Endothelial cell (in vitro differentiated cells): ENCODE measurements at regions not wholly inside any gene's neighbourhood (a gene's known extent, or its start where the extent isn't known, plus 50 kb on each side); places are given as distances from the start of the nearest gene placed in this dataset.

Source experiments
- DNase-seq: peaks from one replicate; pipeline ENCODE4 v3.0.0; 2021; ENCODE audit warnings: low spot score
- H3K27ac Mint-ChIP-seq: one replicate; pipeline ENCODE4 v1.8.0; 2021; ENCODE audit warnings: mixed read lengths, inconsistent platforms; ENCODE audit not compliant: unreplicated experiment
- H3K27me3 Mint-ChIP-seq: one replicate; pipeline ENCODE4 v1.8.0; 2021; ENCODE audit warnings: mild to moderate bottlenecking, moderate library complexity, mixed read lengths, inconsistent platforms; ENCODE audit not compliant: unreplicated experiment
- H3K36me3 Mint-ChIP-seq: one replicate; pipeline ENCODE4 v1.8.0; 2021; ENCODE audit warnings: mild to moderate bottlenecking, low read depth, mixed read lengths, inconsistent platforms; ENCODE audit not compliant: unreplicated experiment
- H3K4me1 Mint-ChIP-seq: one replicate; pipeline ENCODE4 v1.8.0; 2021; ENCODE audit warnings: mild to moderate bottlenecking, mixed read lengths, inconsistent platforms; ENCODE audit not compliant: unreplicated experiment
- H3K4me3 Mint-ChIP-seq: one replicate; pipeline ENCODE4 v1.8.0; 2021; ENCODE audit warnings: mild to moderate bottlenecking, mixed read lengths, inconsistent platforms; ENCODE audit not compliant: unreplicated experiment
- H3K9me3 Mint-ChIP-seq: one replicate; pipeline ENCODE4 v1.8.0; 2021; ENCODE audit warnings: mixed read lengths, inconsistent platforms; ENCODE audit not compliant: unreplicated experiment
- TF ChIP-seq, protein P1 (sequence below): fragments of 200-600 bp; sonication (generic); IDR thresholded peaks from one replicate; pipeline ENCODE4 v1.5.0; 2021; ENCODE audit warnings: antibody characterized with exemption; ENCODE audit not compliant: unreplicated experiment

DNA sequence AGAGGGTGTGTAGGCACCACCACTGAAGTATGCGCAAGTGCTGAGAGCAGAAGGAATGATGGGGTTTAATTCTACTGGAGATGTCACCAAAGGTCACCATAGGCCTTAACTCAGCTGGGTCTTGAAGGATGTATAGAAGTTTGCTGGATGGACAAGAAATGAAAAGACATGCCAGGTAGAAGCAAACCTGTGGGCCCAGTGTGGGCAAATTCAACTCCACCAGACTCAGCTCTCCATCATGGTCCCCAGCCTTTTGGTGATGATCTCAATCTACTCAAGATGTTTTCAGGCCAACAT, 124.5 kb downstream of the SNX5 start:
- H3K27ac Mint-ChIP-seq = no peak overlapping the region
- H3K9me3 Mint-ChIP-seq = no peaks in the 10 kb centered on the region

DNA sequence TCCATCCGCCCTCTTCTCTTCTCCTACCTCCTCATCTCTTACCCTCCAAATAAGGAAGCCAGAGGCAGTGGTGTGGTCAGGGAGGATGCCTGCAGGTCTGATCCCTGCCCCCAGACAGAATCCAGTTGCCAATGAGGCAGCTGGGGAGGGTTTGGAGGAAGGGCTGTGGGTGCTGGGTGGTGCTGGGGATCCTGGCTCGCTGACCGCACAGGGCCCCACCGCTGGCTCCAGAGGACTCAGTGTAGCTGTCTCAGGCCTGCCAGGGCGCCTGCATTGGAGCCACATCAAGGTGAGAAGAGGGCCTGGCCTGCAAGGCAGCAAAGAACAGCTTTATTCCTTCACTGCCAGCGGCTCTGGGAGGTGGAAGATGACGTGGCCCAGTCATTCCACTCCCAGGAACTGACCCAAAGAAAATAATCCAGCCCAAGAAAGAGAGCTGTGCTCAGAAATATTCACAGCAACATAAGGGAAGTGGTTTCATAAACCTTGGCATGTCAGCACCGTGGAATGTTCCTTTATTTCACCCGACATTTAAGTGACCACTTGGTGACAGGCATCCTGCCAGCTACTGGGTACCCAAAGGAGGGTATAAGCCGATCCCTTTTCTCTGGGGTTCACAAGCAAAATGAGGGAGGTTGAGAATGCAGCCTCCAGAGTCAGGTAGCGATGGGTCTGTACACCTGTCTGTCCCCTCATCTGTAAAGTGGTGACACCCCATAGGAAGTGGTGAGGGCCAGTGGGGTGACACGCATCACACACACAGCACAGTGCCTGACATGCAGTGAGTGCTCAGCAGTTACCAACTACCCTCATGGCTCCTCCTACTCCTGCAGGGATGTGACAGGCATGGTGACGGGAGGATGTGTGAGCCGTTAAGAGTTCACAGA, 125.1 kb downstream of the SNX5 start:
- Mint-ChIP-seq H3K4me3 (no peak overlapping the region), H3K4me1 (peaks cover 4% of the 10 kb centered on the region), H3K27me3 (no peaks in the 10 kb centered on the region), H3K9me3 (no peaks in the 10 kb centered on the region), H3K36me3 (no peaks in the 10 kb centered on the region), H3K27ac (no peak overlapping the region)
- no peak for DNase-seq
- TF ChIP-seq, protein P1, sequence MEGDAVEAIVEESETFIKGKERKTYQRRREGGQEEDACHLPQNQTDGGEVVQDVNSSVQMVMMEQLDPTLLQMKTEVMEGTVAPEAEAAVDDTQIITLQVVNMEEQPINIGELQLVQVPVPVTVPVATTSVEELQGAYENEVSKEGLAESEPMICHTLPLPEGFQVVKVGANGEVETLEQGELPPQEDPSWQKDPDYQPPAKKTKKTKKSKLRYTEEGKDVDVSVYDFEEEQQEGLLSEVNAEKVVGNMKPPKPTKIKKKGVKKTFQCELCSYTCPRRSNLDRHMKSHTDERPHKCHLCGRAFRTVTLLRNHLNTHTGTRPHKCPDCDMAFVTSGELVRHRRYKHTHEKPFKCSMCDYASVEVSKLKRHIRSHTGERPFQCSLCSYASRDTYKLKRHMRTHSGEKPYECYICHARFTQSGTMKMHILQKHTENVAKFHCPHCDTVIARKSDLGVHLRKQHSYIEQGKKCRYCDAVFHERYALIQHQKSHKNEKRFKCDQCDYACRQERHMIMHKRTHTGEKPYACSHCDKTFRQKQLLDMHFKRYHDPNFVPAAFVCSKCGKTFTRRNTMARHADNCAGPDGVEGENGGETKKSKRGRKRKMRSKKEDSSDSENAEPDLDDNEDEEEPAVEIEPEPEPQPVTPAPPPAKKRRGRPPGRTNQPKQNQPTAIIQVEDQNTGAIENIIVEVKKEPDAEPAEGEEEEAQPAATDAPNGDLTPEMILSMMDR = no peak

More for the DNA sequence above, 124.5 kb downstream of the SNX5 start:
- TF ChIP-seq, protein P1 = no peak
- Mint-ChIP-seq H3K4me3 (no peak overlapping the region), H3K36me3 (no peaks in the 10 kb centered on the region), H3K27me3 (no peaks in the 10 kb centered on the region), H3K4me1 (peaks cover 4% of the 10 kb centered on the region)
- DNase-seq = no peak

- Mint-ChIP-seq H3K4me1 (peaks cover 11% of the 10 kb centered on the region), H3K4me3 (no peak overlapping the region), H3K9me3 (no peaks in the 10 kb centered on the region), H3K27ac (no peak overlapping the region), H3K36me3 (no peaks in the 10 kb centered on the region), H3K27me3 (no peaks in the 10 kb centered on the region)
- TF ChIP-seq, protein P1 = no peak
- DNase-seq = no peak
Observed at GRCh38 chr20:17841751-17842215, 126.8 kb downstream of the SNX5 start.

DNA sequence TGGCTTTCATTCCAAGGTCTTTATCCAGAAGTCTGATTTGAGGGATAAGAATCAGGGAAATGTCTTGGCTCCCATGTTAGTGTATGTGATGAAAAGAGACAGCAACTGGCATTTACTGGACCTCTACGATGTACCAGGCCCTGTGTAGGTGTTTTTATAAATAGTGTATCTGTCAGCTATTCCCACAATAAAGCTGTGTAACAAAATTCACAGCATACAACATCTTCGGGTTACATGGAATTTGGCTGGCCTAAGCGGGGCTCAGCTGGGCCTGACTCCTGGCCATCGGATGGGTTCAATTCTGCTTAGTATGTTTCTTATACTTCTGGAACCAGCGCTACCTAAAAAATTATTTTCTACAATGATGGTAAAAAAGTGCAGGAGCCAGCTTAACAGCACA, 128.2 kb downstream of the SNX5 start:
- H3K4me1 Mint-ChIP-seq = peaks cover 6% of the 10 kb centered on the region
- no peaks in the 10 kb centered on the region for H3K9me3 Mint-ChIP-seq
- no peaks in the 10 kb centered on the region for H3K27me3 Mint-ChIP-seq
- H3K4me3 Mint-ChIP-seq = no peak overlapping the region
- H3K27ac Mint-ChIP-seq = no peak overlapping the region
- DNase-seq = no peak
- TF ChIP-seq, protein P1 = no peak
- H3K36me3 Mint-ChIP-seq = no peaks in the 10 kb centered on the region

DNA sequence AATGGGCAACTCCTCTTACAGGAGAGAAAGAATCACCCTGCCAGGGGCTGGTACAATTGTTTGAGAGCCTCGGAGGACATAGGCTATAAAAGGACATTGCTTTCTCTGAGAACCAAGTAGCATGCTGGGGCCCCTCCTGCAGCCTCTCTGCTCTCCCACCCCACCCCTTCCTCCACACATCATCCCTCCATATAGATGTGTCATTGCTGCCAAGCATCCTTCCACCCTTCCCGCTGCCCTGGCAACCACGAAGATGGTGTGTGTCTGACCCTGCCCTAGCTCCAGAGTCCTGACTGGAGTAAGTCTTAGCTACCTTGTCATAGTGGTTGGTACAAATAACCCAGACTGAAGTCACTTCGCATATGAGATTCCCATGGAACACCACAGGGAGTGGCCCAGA, 129.7 kb downstream of the SNX5 start:
- DNase-seq = no peak
- Mint-ChIP-seq H3K4me3 (no peak overlapping the region), H3K36me3 (no peaks in the 10 kb centered on the region), H3K27ac (no peak overlapping the region), H3K4me1 (peaks cover 6% of the 10 kb centered on the region), H3K27me3 (peaks cover 3% of the 10 kb centered on the region), H3K9me3 (no peaks in the 10 kb centered on the region)
- TF ChIP-seq, protein P1 = no peak
